HG03442 (cell line): ENCODE measurements at regions not wholly inside any gene's neighbourhood (a gene's known extent, or its start where the extent isn't known, plus 50 kb on each side); places are given as distances from the start of the nearest gene placed in this dataset.

Experiments
- ATAC-seq: cut with Tn5 transposase; IDR thresholded peaks from one replicate; pipeline ENCODE4 v1.9.1; 2021; ENCODE audit warnings: mild to moderate bottlenecking, moderate library complexity; ENCODE audit not compliant: unreplicated experiment

- no peak for ATAC-seq
These were observed 305.6 kb upstream of the SEMA6D start for GRCh38 chr15:47411733-47412132.

- ATAC-seq, result no peak
These were observed 305.2 kb upstream of the SEMA6D start for GRCh38 chr15:47412136-47412535.

- ATAC-seq, result no peak
These were observed 304.5 kb upstream of the SEMA6D start for GRCh38 chr15:47412802-47413201.

GRCh38 chr15:47414207-47414606 lies 303.1 kb upstream of the SEMA6D start:
- ATAC-seq, result no peak

GRCh38 chr15:47415539-47415971 lies 301.8 kb upstream of the SEMA6D start:
- ATAC-seq, result no peak

- ATAC-seq, result no peak
These were observed 294.2 kb upstream of the SEMA6D start for GRCh38 chr15:47422881-47423665.

- no peak for ATAC-seq
These were observed 289.8 kb upstream of the SEMA6D start for GRCh38 chr15:47427463-47427862.

- ATAC-seq, result no peak
These were observed 287.9 kb upstream of the SEMA6D start for GRCh38 chr15:47429376-47429775.

- ATAC-seq, result no peak
These were observed 285.8 kb upstream of the SEMA6D start for GRCh38 chr15:47431501-47431900.

- ATAC-seq, result no peak
These were observed 284.5 kb upstream of the SEMA6D start for GRCh38 chr15:47432826-47433225.

- ATAC-seq, result no peak
These were observed 282.7 kb upstream of the SEMA6D start for GRCh38 chr15:47434596-47434995.

- no peak for ATAC-seq
These were observed 279.8 kb upstream of the SEMA6D start for GRCh38 chr15:47437491-47437890.

GRCh38 chr15:47439146-47440111 lies 277.9 kb upstream of the SEMA6D start:
- no peak for ATAC-seq

GRCh38 chr15:47442371-47442770 lies 274.9 kb upstream of the SEMA6D start:
- no peak for ATAC-seq

GRCh38 chr15:47443839-47444238 lies 273.5 kb upstream of the SEMA6D start:
- no peak for ATAC-seq

- no peak for ATAC-seq
These were observed 271.4 kb upstream of the SEMA6D start for GRCh38 chr15:47445723-47446392.

- ATAC-seq, result no peak
These were observed 256.3 kb upstream of the SEMA6D start for GRCh38 chr15:47460795-47461573.

- no peak for ATAC-seq
These were observed 255.6 kb upstream of the SEMA6D start for GRCh38 chr15:47461652-47462141.

- no peak for ATAC-seq
These were observed 250.9 kb upstream of the SEMA6D start for GRCh38 chr15:47466357-47466756.

- no peak for ATAC-seq
These were observed 246.3 kb upstream of the SEMA6D start for GRCh38 chr15:47470983-47471382.
